GM11168 (cell line): ENCODE measurements at regions not wholly inside any gene's neighbourhood (a gene's known extent, or its start where the extent isn't known, plus 50 kb on each side); places are given as distances from the start of the nearest gene placed in this dataset.

Experiments used
- in situ Hi-C: fragments of 300-500 bp; cut with MboI; formaldehyde crosslinking; loops from one replicate; pipeline ENCODE4 v1.12.0; 2022; ENCODE audit warnings: low sequenced_read_pairs; ENCODE audit not compliant: unreplicated experiment

DNA sequence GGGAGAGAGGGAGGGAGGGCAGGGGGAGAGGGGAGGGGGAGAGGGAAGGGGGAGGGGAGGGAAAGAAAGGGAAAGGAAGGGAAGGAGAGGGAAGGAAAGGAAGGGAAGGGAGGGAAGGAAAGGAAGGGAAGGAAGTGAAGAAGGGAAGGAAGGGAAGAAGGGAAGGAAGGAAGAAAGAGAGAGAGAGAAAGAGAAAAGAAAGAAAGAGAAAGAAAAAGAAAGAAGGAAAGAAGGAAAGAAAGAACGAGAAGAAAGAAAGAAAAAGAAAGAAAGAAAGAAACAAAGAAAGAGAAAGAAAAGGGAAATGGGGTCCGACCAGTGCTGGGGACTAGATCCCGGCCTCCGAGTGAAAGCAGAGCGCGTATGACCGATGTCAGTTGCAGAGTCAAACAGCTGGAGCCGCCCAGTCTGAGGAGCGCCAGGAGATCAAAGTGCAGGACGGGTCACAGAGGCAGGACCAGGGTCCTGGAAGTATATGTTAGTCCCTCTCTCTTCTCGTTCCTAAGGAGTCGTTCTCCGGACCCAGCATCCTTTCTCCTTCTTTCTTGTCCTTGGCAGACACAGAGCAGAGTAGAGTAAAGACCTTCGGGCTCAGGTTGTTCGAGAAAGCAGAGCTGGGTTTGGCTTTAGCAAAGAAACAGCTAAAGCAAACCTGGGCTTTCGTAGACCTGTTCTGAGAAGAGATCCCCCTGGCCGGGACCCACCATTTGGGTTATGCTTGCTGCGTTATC lies 305.4 kb upstream of the MSX2 start:
- in situ Hi-C loops = loop anchor here (10.0 kb wide), 1 partner anchor 376 kb away; no protein-coding TSS in a partner anchor

DNA sequence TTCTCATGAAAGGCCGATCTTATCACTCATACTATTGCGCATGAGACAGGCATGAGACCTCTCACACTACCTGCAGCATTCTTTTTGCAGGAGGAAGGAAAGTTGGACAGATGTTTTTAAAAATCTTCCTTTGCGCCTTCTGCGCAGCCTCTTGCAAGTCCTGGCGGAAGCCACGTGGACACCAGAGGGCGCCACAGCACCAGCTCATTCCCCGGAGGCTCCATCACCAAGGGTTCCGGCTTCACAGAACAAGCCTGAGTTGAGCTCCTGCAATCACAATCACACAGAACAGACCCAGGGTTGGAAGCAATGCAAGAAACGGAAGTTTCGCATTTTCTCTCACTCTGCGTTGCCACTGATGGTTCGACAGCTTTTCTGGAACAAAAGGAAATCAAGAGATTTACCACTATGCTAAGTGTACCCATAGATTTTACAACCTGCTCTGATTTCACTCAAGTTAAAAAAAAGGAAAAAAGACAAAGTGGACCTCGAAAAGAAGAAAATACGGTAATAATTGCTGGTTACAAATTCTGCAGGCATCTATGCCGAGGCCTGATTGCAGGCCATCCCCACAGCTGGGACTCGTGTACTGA lies 304.7 kb upstream of the MSX2 start:
- in situ Hi-C loops = loop anchor here (10.0 kb wide), 1 partner anchor 375 kb away; no protein-coding TSS in a partner anchor

GRCh38 chr5:174420651-174421407 lies 303.6 kb upstream of the MSX2 start:
- in situ Hi-C loops = no loop called here

- in situ Hi-C loops = no loop called here
Observed at GRCh38 chr5:174421408-174421805, 303.0 kb upstream of the MSX2 start.

- in situ Hi-C loops = no loop called here
Observed at GRCh38 chr5:174423558-174423957, 300.8 kb upstream of the MSX2 start.

DNA sequence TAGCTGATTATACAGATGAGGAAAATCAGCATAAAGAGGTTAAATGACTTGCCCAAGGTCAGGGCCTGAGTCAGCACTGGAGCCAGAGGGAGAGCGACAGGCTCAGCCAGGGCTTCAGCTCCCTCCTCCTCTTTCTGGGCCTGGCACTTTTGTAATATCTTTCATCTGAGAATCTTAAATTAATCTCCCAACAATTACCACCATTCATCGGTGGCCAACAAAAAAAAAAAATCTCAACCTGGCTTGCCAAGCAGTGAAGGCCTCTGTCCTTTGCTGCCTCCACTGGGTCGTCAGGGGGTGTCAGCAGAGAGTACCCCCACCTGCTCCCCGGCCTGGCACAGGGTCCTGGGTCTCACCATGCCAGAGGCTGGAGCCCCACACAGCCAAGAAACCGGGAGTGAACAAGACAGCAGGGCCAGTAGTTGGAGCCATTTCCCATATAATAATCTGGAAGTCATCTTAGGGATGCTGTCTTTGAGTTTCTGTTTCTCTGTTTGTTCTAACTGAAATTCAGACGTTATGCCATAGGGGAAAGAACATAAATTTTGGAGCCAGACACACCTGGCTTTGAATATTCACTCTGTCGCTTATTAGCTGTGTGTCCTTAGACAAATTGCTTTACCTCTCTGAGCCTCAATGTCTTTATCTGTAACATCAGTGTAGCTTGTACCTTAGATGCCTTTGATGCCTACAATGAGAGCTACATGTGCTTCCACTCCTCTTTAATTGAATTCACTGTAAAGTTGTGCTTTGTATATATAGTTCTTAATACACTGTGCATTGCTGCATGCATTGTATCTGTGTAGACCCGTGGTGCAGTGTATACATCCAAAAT lies 299.9 kb upstream of the MSX2 start:
- in situ Hi-C loops = no loop called here

DNA sequence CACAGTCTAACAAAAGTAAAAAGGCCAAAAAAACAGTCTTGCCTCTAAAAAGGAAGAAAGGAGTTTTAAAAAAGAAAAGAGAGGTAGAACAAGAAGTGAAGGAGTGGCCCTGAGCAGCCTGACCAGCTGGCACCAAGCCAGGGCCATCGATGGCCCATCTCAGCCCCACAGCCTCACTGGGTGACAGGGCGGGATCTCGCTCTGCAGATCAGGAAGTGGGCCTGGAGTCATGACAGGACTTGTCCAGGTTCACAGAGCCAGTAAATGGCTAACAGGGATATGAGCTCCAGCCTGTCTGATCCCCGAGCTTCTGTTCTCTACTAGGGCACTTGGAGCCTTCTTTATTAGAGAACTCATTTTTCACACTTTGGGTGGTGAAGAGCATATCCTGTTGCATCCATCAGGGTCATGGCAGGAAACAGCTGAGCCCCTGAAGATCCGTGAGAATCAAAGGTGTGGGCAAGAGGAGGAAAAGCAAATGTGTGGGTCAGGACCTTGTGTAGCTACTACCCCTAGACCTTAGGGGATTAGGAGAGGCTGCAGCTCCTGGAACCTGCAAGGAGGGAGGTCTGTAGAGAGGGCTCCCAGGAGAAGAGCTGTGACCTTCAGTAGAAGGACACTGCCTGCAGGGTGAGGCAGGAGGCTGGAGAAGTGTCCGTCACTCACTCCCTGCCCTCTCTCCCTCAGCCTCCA lies 299.0 kb upstream of the MSX2 start:
- in situ Hi-C loops = no loop called here

GRCh38 chr5:174425964-174426290 lies 298.5 kb upstream of the MSX2 start:
- in situ Hi-C loops = no loop called here

DNA sequence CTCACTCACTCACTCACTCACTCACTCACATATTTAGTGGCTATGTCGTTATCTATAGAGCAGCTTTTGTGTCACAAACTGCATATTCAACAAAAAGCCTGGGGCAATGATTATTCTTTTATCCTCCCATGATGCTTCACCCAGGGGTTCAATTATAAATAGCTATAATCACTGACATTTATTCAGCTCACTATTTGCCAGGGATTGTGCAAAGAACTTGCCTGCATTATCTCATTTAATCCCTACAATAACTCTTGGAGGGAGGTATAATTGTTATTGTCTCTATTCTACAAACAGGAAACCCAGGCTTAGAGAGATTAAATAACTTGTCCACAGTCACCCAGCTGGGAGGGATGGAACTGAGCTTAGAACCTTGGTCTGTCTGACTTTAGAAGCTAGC lies 298.0 kb upstream of the MSX2 start:
- in situ Hi-C loops = no loop called here

GRCh38 chr5:174426851-174427250 lies 297.5 kb upstream of the MSX2 start:
- in situ Hi-C loops = no loop called here

DNA sequence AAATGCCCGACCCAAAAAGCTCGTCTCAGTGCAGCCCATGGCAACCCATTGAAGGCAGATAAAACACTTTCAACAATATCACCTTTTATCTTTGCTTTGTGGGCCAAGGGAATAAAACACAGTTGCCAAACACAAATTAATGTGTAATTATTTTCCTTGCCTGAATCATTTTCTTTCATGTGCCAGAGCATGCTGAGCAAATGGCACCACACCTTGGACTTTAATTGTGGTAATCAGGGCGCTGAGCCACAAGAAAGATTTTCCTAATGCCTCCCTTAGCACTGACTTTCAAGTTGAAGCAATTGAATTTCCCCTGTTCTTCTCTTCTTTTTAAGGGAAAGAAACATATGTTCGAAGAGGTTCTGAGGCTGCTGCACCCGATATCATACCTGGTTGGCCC lies 297.1 kb upstream of the MSX2 start:
- in situ Hi-C loops = no loop called here

DNA sequence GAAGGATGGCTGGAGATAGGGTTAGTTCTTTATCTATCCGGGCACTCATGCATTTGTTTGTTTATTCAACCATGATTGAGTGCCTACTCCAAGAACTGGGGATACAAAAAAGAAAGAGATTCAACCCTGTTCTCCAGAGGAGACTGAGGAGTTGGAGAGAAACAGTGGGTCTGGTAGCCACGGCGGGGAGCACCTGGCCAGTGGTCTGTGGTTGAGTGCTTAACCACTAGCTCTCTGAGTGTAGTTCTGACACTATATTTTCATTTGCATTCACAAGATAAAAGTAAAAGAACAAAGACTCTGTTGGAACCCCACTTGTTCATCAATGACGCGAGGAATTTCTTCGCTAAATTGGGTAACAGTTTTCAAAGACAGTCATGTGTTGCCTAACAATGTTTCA lies 295.5 kb upstream of the MSX2 start:
- in situ Hi-C loops = no loop called here

GRCh38 chr5:174430940-174431339 lies 293.4 kb upstream of the MSX2 start:
- in situ Hi-C loops = no loop called here

- in situ Hi-C loops = no loop called here
Observed at GRCh38 chr5:174431504-174431903, 292.9 kb upstream of the MSX2 start.

DNA sequence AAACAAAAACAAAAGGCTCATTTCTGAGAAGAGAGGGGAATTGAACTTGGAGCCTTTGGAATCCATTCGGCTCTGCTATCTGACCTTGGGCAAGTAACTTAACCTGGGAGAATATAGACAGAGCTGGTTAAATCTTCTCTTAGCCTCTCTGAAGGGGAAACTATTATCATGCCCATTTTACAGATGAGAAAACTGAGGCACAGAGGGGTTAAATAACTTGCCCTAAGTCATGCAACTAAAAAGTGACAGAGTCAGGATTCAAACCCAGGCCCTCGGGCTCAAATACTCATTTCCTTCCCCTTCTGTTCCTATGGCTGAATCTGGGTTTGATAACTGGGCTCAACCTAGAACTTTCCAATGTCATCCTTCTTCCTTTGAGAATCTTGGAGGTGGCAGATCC lies 291.3 kb upstream of the MSX2 start:
- in situ Hi-C loops = no loop called here

- in situ Hi-C loops = no loop called here
Observed at GRCh38 chr5:174436750-174437149, 287.6 kb upstream of the MSX2 start.

DNA sequence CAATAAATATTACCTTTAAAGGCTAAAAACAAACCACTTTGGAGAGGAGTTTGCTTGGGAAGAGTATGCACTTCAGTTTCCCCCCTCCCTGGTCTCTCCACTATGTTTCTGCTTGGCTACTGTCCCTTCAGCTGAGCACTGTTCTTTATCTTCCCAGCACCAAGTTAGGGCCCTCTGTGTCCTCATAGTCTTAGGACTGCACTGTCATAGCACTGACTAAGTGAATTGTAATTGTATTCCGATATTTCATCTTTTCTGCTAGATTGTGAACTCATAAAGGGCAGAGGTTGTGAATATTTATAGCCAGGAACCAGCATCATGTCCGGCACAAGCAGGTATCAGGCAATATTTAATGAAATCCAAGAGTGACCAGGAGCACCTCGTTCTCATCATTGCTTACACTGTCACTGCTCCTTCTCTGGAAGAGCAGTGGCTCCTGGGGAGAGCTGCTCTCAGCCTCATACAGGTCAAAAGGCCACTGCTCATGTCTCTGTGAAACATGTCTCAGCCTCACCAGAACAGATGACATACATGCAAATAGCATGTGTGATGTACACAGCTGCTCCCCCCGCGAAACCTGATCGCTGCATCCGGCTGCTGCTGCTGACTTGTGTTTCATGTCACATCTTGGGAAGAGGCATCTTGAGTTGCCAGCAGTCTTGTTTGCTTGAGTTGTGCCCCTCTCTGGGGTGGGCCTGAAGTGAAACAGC lies 279.7 kb upstream of the MSX2 start:
- in situ Hi-C loops = no loop called here

DNA sequence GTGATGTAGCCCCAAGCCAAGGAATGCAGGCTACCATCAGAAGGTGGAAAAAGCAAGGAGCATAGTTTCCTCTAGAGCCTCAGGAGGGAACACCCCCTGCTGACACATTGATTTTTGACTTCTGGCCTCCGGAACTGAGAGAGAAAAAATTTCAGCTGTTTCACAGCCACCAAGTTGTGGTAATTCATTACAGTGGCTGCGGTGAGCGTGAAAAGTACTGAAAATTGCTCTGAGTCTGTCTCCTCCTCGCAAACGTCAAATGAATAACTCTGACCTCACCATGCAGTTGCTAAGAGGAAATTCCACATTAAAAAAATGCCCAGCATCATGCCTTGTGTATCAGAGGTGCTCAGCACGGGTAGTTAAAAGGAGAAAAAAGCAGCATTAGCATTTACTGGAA lies 277.9 kb upstream of the MSX2 start:
- in situ Hi-C loops = no loop called here

GRCh38 chr5:174446988-174447387 lies 277.4 kb upstream of the MSX2 start:
- in situ Hi-C loops = no loop called here
